GM19025 (cell line): ENCODE measurements at regions not wholly inside any gene's neighbourhood (a gene's known extent, or its start where the extent isn't known, plus 50 kb on each side); places are given as distances from the start of the nearest gene placed in this dataset.
A peak's percentile ranks its signal among the peaks of the same experiment; 100 is the strongest.
"Not testable (repeated sequence)": the region's sequence is repeated elsewhere in the genome, so short reads cannot be mapped to it uniquely, and the experiment has no call there.

Experiments
- ATAC-seq: cut with Tn5 transposase; IDR thresholded peaks from one replicate; pipeline ENCODE4 v1.9.1; 2021; ENCODE audit warnings: mild to moderate bottlenecking, low read depth, moderate library complexity; ENCODE audit not compliant: unreplicated experiment

DNA sequence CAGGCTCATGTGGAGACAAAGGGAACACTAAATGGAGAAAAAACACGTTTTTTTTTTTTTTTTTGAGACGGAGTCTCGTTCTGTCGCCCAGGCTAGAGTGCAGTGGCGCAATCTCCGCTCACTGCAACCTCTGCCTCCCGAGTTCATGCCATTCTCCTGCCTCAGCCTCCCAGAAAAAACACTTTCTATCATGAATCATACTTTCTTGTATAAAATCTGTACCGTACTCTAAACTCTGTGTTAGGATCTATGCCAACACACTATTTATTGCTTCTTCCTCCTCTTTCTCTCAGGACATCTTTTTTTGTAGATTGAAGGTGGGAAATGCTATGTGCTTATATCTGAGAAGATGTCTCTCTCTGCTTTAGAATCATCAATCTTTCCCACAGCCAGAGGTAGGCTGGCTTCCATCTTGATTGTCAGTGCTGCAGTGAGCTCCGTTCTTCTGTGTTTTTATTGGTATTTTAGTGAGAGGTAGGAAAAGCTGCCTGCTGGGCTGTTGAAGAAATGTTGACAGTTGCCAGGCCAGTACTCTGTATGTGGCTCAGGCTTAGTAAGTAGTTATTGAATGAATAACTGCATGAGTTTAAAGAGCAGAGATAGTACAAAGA lies 101.1 kb downstream of the GPR85 start:
- no peak for ATAC-seq

DNA sequence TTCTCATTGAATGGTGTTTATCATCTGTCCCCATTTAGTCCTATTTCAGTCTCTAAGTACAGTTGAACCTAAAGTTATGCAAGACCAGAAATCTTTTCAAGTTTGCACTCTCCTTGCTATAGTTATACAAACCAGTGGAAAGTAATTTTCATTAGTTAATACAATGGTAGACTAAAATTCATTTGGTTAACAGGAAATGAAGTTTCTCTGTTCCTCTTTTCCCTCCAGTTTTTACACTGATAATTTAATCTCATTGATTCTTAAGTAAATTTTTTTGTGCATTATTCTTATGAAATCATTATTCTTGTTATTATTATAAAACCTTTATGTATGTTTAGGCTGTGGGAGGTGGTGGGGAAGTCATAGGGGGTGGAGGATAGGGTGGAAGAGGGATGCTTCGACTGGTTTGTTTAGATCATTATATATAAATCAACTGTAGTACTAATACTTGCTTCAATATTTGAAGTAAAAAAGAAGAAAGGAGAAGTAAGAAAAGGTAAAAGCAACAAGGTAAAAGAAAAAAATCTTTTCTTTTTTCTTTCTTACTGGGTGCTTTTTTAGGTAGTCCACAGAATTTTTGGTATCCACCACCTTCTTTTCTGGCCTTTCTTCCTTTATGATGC lies 104.1 kb downstream of the GPR85 start:
- ATAC-seq = no peak

DNA sequence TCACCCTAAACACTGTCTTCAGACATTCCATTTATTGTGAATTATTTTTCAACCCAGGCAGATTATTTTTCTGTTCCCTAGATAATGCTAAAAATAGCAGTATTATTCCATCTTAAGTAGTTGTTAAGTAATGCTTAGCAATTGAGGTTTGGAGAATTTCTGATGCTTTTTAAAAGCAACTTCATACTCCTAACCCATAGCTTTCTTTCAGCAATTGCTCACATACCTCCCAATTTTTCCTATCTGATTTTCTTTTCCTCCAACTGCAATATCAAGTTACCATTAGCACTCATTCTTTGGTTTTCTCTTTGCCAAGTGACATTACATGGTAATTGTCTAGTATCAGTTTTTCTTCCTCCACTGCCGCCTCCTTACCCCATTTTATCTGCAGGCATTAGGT lies 104.7 kb downstream of the GPR85 start:
- ATAC-seq = no peak

DNA sequence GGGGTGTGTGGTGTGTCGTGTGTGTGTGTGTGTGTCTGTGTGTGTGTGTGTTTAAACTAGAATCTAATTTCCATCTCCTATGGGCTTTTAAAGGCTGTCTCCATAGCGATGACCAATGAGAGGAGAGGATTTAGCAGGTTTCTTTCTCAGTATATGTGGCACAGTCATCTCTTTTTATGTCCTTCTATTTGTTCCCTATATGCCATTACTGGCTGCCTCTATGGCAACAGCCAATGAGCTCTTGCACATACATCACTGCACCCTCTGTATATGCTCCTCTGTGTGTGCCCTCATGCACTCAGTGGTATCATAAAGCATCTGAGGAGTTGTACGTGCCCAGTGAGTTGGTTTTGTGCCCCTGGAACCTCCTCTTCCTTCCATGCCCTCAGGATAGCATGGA lies 107.6 kb downstream of the GPR85 start:
- ATAC-seq = not testable (repeated sequence)

DNA sequence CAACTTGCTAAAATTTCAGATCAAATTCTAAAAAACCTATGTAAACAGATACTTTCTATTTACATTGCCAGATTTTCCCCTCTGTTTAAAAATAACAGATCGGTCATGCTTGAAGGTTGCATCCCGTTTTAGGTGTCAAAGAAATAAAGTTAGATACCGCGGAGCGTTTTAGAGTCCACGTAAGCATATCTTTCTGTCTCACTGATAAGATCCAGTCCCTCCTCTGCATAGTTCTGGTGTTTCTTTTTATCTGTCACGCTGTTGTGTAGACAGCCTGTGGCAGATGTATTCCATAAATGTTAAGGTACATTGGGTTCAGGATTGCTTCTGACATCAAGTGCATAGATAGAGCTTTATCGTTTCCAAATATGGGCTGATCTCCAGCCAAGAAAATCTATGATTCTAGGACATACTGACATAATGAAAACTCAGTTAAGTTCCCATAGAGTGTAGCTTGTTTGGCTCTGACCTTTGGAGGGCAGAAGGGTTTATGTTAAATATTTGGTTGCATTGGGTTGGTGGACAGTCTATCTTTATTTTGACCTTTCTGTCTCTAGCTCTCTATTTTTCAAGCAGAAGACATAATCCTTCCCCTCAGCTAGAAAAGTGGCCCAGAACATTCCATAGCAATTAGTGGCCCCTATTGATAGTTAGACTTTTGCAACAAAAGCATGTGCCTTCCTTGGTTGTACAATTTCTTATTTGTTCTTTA lies 109.2 kb downstream of the GPR85 start:
- ATAC-seq = not testable (repeated sequence)

DNA sequence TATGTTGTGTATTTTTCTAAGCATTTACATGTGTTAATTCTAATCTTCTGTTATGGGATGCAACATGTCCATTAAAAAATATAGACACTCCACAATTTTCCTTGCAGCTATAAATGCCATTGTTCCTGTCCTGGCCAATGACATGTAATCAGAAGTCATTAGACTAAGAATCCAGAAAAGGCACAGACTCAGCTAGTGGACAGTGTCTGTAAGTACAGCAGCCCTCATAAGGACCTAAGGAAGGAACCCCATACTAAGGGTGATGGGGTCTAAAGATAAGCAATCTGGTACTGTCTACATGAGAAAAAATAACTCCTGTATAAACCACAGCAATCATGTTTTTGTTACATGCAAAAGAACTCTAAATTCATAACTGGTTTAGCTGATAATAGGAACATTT lies 115.9 kb downstream of the GPR85 start:
- no peak for ATAC-seq

DNA sequence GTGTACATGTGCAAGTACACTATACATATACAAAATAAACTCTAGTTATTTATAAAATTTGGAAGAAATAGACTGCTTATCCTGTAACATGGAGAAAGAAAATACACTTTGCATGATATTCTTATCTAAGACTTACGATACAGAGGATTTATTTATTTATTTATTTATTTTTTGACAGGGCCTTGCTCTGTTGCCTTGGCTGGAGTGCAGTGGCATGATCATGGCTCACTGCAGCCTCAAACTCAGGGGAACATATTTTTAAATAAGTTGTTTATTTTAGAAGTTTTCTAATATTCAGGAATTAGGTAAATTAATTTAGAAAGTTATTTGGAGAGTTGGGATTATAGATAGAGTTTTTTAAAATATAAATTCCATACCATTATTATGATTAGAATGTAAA lies 116.7 kb downstream of the GPR85 start:
- no peak for ATAC-seq

DNA sequence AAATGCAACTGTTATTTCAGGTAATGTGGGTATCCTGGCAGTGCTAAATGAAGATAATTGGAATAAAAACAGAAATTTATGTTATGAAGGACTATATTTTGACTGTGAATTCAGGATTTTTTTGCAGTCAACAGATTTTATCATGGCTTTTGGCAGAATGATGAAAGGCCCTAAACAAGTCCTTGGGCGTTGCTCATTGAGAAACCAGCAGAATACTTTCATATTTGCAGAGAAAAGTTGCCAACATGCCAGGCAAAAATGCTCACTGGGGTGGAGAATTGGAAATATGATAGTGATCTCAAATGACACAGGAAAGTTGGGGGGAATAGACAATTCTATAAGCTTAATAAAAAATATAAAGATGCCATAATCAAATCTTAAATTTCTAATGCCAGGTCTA lies 121.1 kb downstream of the GPR85 start:
- ATAC-seq = no peak

DNA sequence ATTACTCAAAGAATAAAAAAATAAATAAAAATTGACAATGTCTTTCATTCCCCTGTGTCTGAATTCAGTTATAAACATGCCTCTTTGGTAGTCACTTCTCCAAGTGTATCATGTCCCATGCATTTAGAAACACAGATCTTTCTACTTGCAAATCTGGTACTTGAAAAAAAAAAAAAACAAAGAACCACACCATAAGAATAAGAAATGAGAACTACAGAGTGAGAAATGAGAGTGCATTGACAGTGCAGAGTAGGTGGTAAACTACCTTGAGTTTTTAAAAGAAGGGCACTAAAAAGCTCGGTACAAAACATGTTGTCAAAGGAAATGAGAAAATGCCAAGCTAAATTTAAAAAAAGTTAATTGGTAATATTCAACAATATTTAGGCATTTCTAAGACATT lies 123.0 kb downstream of the GPR85 start:
- ATAC-seq = no peak

DNA sequence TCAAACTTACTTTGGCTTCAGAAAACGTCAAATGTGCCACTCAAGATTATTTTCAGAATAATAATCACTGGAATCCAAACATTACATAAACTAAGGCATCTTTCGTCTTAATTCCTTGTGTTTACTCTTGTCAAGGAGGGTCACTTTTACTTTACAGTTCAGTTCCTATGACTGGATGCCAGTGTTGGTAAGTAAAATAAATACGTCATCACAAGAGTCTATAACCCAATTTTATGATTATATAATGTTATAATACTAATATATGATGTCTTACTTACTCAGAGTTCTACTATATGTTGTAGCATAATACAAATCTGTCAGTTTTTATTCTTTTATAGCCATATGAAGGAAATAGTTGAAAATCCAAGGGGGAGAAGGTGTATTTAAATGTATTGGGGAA lies 123.8 kb downstream of the GPR85 start:
- no peak for ATAC-seq

DNA sequence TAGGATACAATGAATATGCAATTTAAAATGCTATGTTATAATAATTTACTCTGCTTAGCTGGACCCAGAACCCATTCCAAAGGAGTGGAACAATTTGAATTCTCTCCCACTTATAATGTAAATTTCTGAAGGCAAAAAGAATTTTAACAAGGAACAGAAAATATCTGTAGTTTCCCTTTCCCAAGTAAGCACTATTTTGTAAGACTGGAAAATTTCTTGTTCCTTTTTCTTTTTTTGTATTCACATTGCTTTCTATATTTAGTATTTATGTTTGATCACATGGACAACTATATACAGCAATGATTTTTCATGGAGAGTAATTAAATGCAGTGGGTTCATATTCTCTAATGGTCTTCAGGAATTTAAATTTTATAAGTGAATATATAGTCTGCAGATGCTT lies 127.4 kb downstream of the GPR85 start:
- ATAC-seq = no peak

DNA sequence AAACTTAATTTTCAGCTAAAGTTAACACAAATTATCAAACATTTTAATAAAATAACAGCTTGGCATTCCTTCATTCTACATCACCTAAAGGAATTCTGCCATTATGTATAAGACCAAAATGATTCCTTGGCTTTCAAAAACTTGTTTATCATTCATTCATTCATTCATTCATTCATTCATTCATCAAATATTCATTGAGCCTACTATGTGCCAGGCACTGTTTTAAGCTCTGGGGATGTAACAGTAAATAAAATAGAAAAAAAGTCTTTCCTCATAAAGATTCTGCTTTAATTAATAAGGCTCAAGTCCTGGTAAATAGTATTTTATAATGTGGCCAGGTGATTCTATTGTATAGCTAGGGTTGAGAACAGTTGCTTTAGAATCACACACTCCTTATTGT lies 127.9 kb downstream of the GPR85 start:
- ATAC-seq = no peak

DNA sequence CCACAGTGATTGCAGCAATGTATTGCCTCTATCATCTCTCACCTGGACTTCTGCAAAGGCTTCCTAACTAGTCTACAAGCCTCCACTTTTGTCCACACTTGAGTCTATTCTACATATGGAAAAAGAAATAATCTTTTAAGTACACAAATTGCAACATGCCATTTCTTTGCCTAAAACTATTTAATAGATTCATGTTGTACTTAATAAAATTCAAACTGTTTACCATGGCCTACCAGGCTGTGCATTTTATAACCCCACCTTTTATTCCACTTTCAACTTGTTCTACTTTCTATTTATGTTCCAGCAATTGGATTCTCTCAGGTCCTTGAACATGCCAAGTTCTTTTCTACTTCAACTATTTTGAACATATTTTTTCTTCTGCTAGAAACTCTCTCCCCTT lies 128.7 kb downstream of the GPR85 start:
- ATAC-seq = no peak

DNA sequence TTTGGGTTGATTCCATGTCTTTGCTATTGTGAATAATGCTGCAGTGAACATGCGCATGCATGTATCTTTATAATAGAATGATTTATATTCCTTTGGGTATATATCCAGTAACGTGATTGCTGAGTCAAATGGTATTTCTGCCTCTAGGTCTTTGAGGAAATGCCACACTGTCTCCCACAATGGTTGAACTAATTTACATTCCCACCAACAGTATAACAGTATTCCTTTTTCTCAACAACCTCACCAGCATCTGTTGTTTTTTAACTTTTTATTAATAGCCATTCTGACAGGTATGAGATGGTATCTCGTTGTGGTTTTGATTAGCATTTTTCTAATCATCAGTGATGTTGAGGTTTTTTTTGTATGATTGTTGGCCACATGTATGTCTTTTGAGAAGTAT lies 133.6 kb downstream of the GPR85 start:
- ATAC-seq = not testable (repeated sequence)

DNA sequence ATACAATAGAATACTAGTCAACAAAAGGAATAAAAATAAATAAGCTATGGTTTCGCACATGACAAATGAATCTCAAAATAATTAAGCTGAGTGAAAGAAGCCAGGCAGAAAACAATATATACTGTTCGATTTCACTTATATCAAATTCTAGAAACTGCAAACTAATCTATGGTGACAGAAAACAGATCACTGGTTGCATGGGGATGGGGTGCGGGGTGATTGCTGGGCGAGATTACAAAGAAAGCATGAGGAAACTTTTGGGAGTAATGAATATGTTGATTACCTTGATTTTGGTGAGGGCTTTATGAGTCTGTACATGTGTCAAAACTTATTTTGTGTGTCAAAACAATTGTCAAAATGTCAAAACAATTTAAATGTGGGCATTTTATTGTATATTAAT lies 135.6 kb downstream of the GPR85 start:
- ATAC-seq = no peak

DNA sequence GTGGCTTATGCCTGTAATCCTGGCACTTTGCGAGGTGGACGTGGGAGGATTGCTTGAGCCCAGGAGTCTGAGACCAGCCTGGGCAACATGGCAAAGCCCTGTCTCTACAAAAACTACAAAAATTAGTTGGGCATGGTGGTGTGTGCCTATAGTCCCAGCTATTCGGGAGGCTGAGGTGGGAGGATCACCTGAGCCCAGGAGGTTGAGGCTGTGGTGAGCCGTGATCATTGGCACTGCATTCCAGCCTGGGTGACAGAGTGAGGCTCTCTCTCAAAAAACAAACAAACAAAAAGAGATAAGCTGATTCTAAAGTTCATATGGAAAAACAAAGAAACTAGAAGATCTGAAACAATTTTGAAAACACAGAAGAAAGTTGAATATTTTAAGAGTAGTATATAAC lies 136.9 kb downstream of the GPR85 start:
- ATAC-seq = not testable (repeated sequence)

DNA sequence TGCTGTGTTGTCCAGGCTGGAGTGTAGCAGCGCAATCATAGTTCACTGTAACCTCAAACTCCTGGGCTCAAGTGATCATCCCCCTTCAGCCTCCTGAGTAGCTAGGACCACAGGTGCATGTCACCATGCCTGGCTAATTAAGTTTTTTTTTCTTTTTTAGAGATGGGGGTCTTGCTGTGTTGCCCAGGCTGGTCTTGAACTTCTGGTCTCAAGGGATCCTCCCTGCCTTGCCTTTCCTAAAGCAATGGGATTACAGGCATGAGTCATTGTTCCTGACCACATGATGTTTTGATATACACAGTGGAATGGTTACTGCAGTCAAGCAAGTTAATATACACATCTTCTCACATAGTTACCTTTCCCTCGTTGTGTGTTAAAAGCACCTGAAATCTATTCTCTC lies 140.3 kb downstream of the GPR85 start:
- ATAC-seq = no peak

DNA sequence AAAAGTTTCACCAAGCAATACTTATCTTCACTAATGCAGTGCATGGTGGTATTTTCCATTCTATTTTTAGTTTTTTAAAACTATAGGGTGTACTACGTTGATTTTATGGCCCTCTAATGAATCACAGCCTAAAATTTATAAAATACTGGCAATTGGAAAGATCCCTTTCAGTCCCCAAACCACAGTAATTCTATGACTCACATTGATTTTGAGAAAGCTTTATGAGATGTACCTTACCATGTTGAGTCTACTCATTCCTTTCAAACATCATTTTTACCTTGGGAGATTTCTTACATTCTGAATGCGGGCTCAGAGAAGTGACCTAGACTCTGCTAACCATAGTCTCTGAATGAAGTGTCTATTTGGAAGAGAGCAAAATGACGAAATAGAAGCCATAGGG lies 141.6 kb downstream of the GPR85 start:
- no peak for ATAC-seq

DNA sequence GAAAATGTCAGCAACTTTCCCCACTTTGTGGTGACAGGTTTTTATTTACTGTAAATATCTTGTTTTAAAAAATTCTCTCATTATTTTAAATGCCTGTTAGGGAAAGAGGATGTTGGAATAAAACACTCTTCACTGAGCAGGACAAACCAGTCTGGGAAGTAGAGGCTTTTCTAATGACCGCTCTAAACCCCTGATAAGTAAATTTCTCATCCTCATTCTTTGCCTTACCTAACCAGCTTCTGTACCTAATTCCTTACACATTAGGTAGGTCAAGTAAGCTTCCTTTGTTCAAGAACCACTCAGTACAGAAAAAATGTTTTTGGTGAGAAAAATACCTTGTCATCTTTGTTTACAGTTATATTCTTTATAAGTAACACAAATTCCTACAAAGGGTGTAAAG lies 143.6 kb downstream of the GPR85 start:
- no peak for ATAC-seq

DNA sequence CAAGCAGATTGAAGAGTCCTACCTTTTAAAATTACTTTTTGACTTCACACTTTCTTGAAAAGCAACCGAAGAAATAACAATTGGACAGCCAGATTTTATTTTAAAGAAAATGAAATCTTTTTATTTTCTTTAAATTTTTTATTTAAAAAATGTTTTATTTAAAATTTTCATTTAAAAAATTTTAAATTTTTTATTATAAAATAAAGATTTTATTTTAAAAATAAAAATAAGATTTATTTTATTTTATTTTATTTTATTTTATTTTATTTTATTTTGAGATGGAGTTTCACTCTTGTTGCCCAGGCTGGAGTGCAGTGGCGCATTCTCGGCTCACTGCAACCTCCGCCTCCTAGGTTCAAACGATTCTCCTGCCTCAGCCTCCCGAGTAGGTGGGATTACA lies 144.5 kb downstream of the GPR85 start:
- ATAC-seq = not testable (repeated sequence)

DNA sequence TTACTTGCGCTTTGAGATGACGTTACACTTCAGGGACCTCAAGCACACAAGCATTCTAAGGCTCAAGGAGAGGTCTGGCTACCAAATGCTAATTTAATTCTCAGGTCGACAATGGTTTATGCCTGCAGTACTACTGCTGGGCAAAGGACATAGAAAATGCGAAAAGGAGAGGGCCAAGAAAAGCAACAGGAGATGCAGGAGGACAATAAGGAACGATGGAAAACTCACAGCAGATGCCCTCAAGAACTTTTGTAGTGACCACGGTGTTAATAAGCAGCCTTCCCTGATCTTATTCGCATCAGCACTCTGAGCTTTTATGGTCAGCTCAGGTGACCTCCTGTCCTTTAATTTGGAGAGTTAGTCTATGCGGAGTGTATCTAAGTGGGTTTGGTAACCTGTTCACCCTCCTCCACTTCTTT lies 146.3 kb downstream of the GPR85 start:
- ATAC-seq = peak; percentile 28
